ENCODE measurements at regions not wholly inside any gene's neighbourhood (a gene's known extent, or its start where the extent isn't known, plus 50 kb on each side); places are given as distances from the start of the nearest gene placed in this dataset.
"Not testable (repeated sequence)": the region's sequence is repeated elsewhere in the genome, so short reads cannot be mapped to it uniquely, and the experiment has no call there.

GRCh38 chr2:126241411-126241810, 414.5 kb upstream of the GYPC start:
- intact Hi-C loops (cut with micrococcal nuclease) = no loop called here
- DNase-seq (ENCODE audit: low spot score) = no peak
- no peaks in the 10 kb centered on the region for H3K4me1 Mint-ChIP-seq (ENCODE audit: low read depth)
- H3K36me3 Mint-ChIP-seq (ENCODE audit: low read depth) = no peaks in the 10 kb centered on the region
- no peak overlapping the region for H3K27ac Mint-ChIP-seq
- no peak overlapping the region for H3K4me3 Mint-ChIP-seq (ENCODE audit: low read depth)
- no peaks in the 10 kb centered on the region for H3K9me3 Mint-ChIP-seq
- no peaks in the 10 kb centered on the region for H3K27me3 Mint-ChIP-seq (ENCODE audit: low read depth)

- no peaks in the 10 kb centered on the region for H3K27me3 Mint-ChIP-seq (ENCODE audit: low read depth)
- H3K4me1 Mint-ChIP-seq (ENCODE audit: low read depth) = no peaks in the 10 kb centered on the region
- no peaks in the 10 kb centered on the region for H3K36me3 Mint-ChIP-seq (ENCODE audit: low read depth)
- DNase-seq (ENCODE audit: low spot score) = peak; percentile 15
- no peaks in the 10 kb centered on the region for H3K9me3 Mint-ChIP-seq
- H3K27ac Mint-ChIP-seq = no peak overlapping the region
- H3K4me3 Mint-ChIP-seq (ENCODE audit: low read depth) = no peak overlapping the region
- intact Hi-C loops (cut with micrococcal nuclease) = loop anchor here (5.0 kb wide), 1 partner anchor 532 kb away; no protein-coding TSS in a partner anchor
Measured at GRCh38 chr2:126244937-126245336, 411.0 kb upstream of the GYPC start.

- Mint-ChIP-seq H3K9me3 (no peaks in the 10 kb centered on the region), H3K4me3 (ENCODE audit: low read depth) (no peak overlapping the region), H3K27me3 (ENCODE audit: low read depth) (no peaks in the 10 kb centered on the region), H3K27ac (no peak overlapping the region), H3K4me1 (ENCODE audit: low read depth) (no peaks in the 10 kb centered on the region), H3K36me3 (ENCODE audit: low read depth) (no peaks in the 10 kb centered on the region)
- DNase-seq (ENCODE audit: low spot score) = no peak
- intact Hi-C loops (cut with micrococcal nuclease) = no loop called here
Measured at GRCh38 chr2:126253669-126254068, 402.3 kb upstream of the GYPC start.

DNA sequence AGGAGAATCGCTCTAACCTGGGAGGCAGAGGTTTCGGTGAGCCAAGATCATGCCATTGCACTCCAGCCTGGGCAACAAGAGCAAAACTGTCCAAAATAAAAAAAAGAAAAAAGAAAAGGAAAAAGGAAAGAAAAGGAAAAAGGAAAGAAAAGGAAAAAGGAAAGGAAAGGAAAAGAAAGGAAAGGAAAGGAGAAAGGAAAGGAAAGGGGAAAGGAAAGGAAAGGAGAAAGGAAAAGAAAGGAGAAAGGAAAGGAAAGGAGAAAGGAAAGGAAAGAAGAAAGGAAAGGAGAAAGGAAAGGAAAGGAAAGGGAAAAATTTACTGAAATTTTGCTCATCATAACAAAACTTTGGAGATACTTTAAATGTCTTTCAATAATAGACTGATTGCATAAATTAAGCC, 391.3 kb upstream of the GYPC start:
- H3K27me3 Mint-ChIP-seq (ENCODE audit: low read depth) = no peaks in the 10 kb centered on the region
- no peaks in the 10 kb centered on the region for H3K36me3 Mint-ChIP-seq (ENCODE audit: low read depth)
- no peak overlapping the region for H3K4me3 Mint-ChIP-seq (ENCODE audit: low read depth)
- no peak overlapping the region for H3K27ac Mint-ChIP-seq
- DNase-seq (ENCODE audit: low spot score) = no peak
- intact Hi-C loops (cut with micrococcal nuclease) = no loop called here
- no peaks in the 10 kb centered on the region for H3K4me1 Mint-ChIP-seq (ENCODE audit: low read depth)
- no peaks in the 10 kb centered on the region for H3K9me3 Mint-ChIP-seq

- intact Hi-C loops (cut with micrococcal nuclease) = no loop called here
- H3K27ac Mint-ChIP-seq = no peak overlapping the region
- no peak for DNase-seq (ENCODE audit: low spot score)
- H3K4me3 Mint-ChIP-seq (ENCODE audit: low read depth) = no peak overlapping the region
- no peaks in the 10 kb centered on the region for H3K27me3 Mint-ChIP-seq (ENCODE audit: low read depth)
- no peaks in the 10 kb centered on the region for H3K36me3 Mint-ChIP-seq (ENCODE audit: low read depth)
- H3K9me3 Mint-ChIP-seq = no peaks in the 10 kb centered on the region
- no peaks in the 10 kb centered on the region for H3K4me1 Mint-ChIP-seq (ENCODE audit: low read depth)
Measured at GRCh38 chr2:126269911-126270310, 386.0 kb upstream of the GYPC start.

DNA sequence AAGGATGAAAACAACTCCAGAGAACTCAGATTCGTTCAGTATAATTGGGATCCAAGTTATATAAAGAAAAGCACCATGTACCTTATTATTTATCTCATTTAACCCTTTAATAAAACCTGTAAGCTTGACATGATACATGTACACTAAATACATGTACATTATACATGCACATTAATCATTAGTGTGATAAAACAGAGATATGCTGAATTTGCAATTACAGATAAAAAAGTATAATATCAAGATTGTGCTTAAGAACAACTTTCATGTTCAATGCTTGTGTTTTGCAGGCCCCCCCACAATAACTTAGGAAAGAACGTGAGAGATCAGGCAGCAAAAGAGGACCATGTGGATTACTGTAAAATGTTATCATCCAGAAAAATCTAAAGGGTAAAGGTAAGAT, 385.4 kb upstream of the GYPC start:
- no peak overlapping the region for H3K4me3 Mint-ChIP-seq (ENCODE audit: low read depth)

GRCh38 chr2:126272401-126272800, 383.6 kb upstream of the GYPC start:
- no peak overlapping the region for H3K27ac Mint-ChIP-seq
- no peak for DNase-seq (ENCODE audit: low spot score)
- no peaks in the 10 kb centered on the region for H3K9me3 Mint-ChIP-seq
- intact Hi-C loops (cut with micrococcal nuclease) = no loop called here
- no peak overlapping the region for H3K4me3 Mint-ChIP-seq (ENCODE audit: low read depth)
- no peaks in the 10 kb centered on the region for H3K36me3 Mint-ChIP-seq (ENCODE audit: low read depth)
- H3K27me3 Mint-ChIP-seq (ENCODE audit: low read depth) = no peaks in the 10 kb centered on the region
- H3K4me1 Mint-ChIP-seq (ENCODE audit: low read depth) = no peaks in the 10 kb centered on the region

More for the DNA sequence above, 385.4 kb upstream of the GYPC start:
- Mint-ChIP-seq H3K27ac (no peak overlapping the region), H3K27me3 (ENCODE audit: low read depth) (no peaks in the 10 kb centered on the region), H3K9me3 (no peaks in the 10 kb centered on the region), H3K36me3 (ENCODE audit: low read depth) (no peaks in the 10 kb centered on the region), H3K4me1 (ENCODE audit: low read depth) (no peaks in the 10 kb centered on the region)
- intact Hi-C loops (cut with micrococcal nuclease) = no loop called here
- no peak for DNase-seq (ENCODE audit: low spot score)

- no peak for DNase-seq (ENCODE audit: low spot score)
- Mint-ChIP-seq H3K27ac (no peak overlapping the region), H3K36me3 (ENCODE audit: low read depth) (no peaks in the 10 kb centered on the region), H3K27me3 (ENCODE audit: low read depth) (no peaks in the 10 kb centered on the region), H3K4me3 (ENCODE audit: low read depth) (no peak overlapping the region), H3K4me1 (ENCODE audit: low read depth) (no peaks in the 10 kb centered on the region), H3K9me3 (no peaks in the 10 kb centered on the region)
- intact Hi-C loops (cut with micrococcal nuclease) = no loop called here
Measured at GRCh38 chr2:126275098-126275497, 380.9 kb upstream of the GYPC start.

- intact Hi-C loops (cut with micrococcal nuclease); H3K9me3 Mint-ChIP-seq; H3K36me3 Mint-ChIP-seq (ENCODE audit: low read depth); H3K4me3 Mint-ChIP-seq (ENCODE audit: low read depth); H3K27me3 Mint-ChIP-seq (ENCODE audit: low read depth); H3K27ac Mint-ChIP-seq; DNase-seq (ENCODE audit: low spot score); H3K4me1 Mint-ChIP-seq (ENCODE audit: low read depth): not testable (repeated sequence)
Measured at GRCh38 chr2:126276268-126276667, 379.7 kb upstream of the GYPC start.

GRCh38 chr2:126288362-126288761, 367.6 kb upstream of the GYPC start:
- Mint-ChIP-seq H3K4me3 (ENCODE audit: low read depth) (no peak overlapping the region), H3K36me3 (ENCODE audit: low read depth) (no peaks in the 10 kb centered on the region), H3K27ac (no peak overlapping the region), H3K4me1 (ENCODE audit: low read depth) (no peaks in the 10 kb centered on the region), H3K9me3 (no peaks in the 10 kb centered on the region), H3K27me3 (ENCODE audit: low read depth) (no peaks in the 10 kb centered on the region)
- DNase-seq (ENCODE audit: low spot score) = no peak
- intact Hi-C loops (cut with micrococcal nuclease) = no loop called here

GRCh38 chr2:126293962-126294361, 362.0 kb upstream of the GYPC start:
- DNase-seq (ENCODE audit: low spot score); H3K27me3 Mint-ChIP-seq (ENCODE audit: low read depth); H3K4me1 Mint-ChIP-seq (ENCODE audit: low read depth); H3K27ac Mint-ChIP-seq; intact Hi-C loops (cut with micrococcal nuclease); H3K9me3 Mint-ChIP-seq; H3K36me3 Mint-ChIP-seq (ENCODE audit: low read depth); H3K4me3 Mint-ChIP-seq (ENCODE audit: low read depth): not testable (repeated sequence)

GRCh38 chr2:126299469-126299976, 356.4 kb upstream of the GYPC start:
- peaks cover 3% of the 10 kb centered on the region for H3K4me1 Mint-ChIP-seq (ENCODE audit: low read depth)
- H3K9me3 Mint-ChIP-seq = no peaks in the 10 kb centered on the region
- no peak overlapping the region for H3K4me3 Mint-ChIP-seq (ENCODE audit: low read depth)
- intact Hi-C loops (cut with micrococcal nuclease) = no loop called here
- H3K27ac Mint-ChIP-seq = no peak overlapping the region
- no peaks in the 10 kb centered on the region for H3K27me3 Mint-ChIP-seq (ENCODE audit: low read depth)
- DNase-seq (ENCODE audit: low spot score) = no peak
- no peaks in the 10 kb centered on the region for H3K36me3 Mint-ChIP-seq (ENCODE audit: low read depth)

DNA sequence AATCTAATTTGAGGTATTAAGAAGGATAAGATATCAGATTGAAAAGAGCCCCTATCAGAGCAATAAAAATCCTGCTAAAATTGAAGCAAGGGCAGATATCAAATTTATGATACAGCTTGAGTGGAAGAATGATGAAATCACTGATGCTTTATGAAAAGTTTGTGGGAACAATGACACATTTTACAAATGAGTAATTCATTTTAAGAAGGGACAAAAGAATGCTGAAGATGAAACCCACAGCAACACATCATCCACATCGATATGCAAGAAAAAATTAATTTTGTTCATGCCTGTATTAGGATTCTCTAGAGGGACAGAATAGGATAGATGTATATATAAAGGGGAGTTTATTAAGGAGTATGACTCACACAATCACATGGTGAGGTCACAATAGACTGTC, 355.6 kb upstream of the GYPC start:
- Mint-ChIP-seq H3K9me3 (no peaks in the 10 kb centered on the region), H3K27ac (no peak overlapping the region), H3K36me3 (ENCODE audit: low read depth) (no peaks in the 10 kb centered on the region), H3K27me3 (ENCODE audit: low read depth) (no peaks in the 10 kb centered on the region), H3K4me3 (ENCODE audit: low read depth) (no peak overlapping the region), H3K4me1 (ENCODE audit: low read depth) (peaks cover 3% of the 10 kb centered on the region)
- intact Hi-C loops (cut with micrococcal nuclease) = no loop called here
- no peak for DNase-seq (ENCODE audit: low spot score)

DNA sequence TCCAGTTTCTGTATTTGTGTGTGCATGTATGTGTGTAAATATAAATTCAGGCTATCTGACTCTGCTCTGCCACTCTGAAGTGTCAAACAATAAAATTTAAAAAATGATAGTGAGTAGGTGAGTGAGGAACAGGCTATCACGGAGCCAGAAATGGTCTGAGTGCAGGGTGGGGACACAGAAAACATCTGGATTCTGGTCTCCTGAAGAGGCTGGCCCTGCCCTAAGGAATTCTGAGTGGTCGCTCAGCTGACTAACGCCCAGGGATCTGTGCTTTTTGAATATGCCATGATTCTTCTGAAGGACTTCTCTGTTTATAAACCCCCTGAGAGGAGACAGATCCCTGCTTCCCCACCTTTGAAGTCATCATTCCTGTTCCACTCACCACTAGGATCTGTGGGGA, 353.9 kb upstream of the GYPC start:
- intact Hi-C loops (cut with micrococcal nuclease) = no loop called here
- DNase-seq (ENCODE audit: low spot score) = no peak
- Mint-ChIP-seq H3K4me3 (ENCODE audit: low read depth) (no peak overlapping the region), H3K36me3 (ENCODE audit: low read depth) (no peaks in the 10 kb centered on the region), H3K9me3 (no peaks in the 10 kb centered on the region), H3K4me1 (ENCODE audit: low read depth) (peaks cover 3% of the 10 kb centered on the region), H3K27me3 (ENCODE audit: low read depth) (no peaks in the 10 kb centered on the region), H3K27ac (no peak overlapping the region)
